GM12878 (cell line): ENCODE measurements at regions not wholly inside any gene's neighbourhood (a gene's known extent, or its start where the extent isn't known, plus 50 kb on each side); places are given as distances from the start of the nearest gene placed in this dataset.

Experiments used
- MYB ChIP-seq: fragments of 150-350 bp; IDR thresholded peaks from 2 replicates; pipeline ENCODE4 v1.6.1; 2014; ENCODE audit warnings: mild to moderate bottlenecking, low read depth, low read length, borderline replicate concordance
- NFYB ChIP-seq: IDR thresholded peaks from 2 replicates; pipeline ENCODE4 v1.6.1; 2011; ENCODE audit warnings: low read depth, mild to moderate bottlenecking, low read length, improper control_type of control experiment, moderate library complexity; ENCODE audit not compliant: insufficient read depth
- RCOR1 ChIP-seq: conservative IDR thresholded peaks from 2 replicates; pipeline ENCODE4 v1.6.1; 2012; ENCODE audit warnings: low read depth, low read length, improper control_type of control experiment
- SRF ChIP-seq, 2 experiments: IDR thresholded peaks; 2 replicates each; pipeline ENCODE4 v1.6.1; 2011; ENCODE audit warnings: low read depth in 2 of 2, low read length in 2 of 2, mild to moderate bottlenecking in 1 of 2, moderate library complexity in 1 of 2
- TF ChIP-seq, protein P1 (sequence below): fragments of 450-650 bp; IDR thresholded peaks from 2 replicates; pipeline ENCODE4 v1.6.1; 2017; ENCODE audit warnings: borderline replicate concordance
- TF ChIP-seq, protein P2 (sequence below): fragments of 450-650 bp; IDR thresholded peaks from 2 replicates; pipeline ENCODE4 v1.6.1; 2017; ENCODE audit warnings: mild to moderate bottlenecking
- TF ChIP-seq, protein P3 (sequence below): IDR thresholded peaks from 2 replicates; pipeline ENCODE4 v1.6.1; 2012; ENCODE audit warnings: mild to moderate bottlenecking, low read depth, low read length

DNA sequence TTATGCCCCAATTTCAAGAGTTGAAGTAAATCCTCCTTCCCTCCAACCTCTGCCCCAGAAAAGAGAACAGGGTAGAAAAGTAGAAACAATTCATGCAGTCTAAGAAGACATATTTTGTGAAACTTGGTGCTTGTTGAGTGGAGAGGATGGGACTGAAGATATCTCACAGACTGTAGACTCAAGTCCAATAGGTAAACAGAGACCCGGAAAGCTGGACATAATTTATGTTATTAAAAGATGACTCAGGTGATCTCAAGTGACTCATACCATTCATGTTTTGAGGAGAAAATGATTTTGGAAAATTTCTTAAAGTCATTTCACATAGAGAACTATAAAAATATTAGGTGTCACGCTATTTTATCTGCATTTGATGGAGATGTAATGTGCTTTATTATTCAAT lies 203.1 kb upstream of the SOX9 start (continued):
- TF ChIP-seq, protein P1, sequence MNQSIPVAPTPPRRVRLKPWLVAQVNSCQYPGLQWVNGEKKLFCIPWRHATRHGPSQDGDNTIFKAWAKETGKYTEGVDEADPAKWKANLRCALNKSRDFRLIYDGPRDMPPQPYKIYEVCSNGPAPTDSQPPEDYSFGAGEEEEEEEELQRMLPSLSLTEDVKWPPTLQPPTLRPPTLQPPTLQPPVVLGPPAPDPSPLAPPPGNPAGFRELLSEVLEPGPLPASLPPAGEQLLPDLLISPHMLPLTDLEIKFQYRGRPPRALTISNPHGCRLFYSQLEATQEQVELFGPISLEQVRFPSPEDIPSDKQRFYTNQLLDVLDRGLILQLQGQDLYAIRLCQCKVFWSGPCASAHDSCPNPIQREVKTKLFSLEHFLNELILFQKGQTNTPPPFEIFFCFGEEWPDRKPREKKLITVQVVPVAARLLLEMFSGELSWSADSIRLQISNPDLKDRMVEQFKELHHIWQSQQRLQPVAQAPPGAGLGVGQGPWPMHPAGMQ = no peak
- TF ChIP-seq, protein P2, sequence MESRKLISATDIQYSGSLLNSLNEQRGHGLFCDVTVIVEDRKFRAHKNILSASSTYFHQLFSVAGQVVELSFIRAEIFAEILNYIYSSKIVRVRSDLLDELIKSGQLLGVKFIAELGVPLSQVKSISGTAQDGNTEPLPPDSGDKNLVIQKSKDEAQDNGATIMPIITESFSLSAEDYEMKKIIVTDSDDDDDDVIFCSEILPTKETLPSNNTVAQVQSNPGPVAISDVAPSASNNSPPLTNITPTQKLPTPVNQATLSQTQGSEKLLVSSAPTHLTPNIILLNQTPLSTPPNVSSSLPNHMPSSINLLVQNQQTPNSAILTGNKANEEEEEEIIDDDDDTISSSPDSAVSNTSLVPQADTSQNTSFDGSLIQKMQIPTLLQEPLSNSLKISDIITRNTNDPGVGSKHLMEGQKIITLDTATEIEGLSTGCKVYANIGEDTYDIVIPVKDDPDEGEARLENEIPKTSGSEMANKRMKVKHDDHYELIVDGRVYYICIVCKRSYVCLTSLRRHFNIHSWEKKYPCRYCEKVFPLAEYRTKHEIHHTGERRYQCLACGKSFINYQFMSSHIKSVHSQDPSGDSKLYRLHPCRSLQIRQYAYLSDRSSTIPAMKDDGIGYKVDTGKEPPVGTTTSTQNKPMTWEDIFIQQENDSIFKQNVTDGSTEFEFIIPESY = no peak
- TF ChIP-seq RCOR1 (no peak), SRF (IDR thresholded peaks at IDR 0.05; ENCODE audit: low read depth in 2 of 2, low read length in 2 of 2) (no peak), NFYB (no peak), MYB (no peak)
- TF ChIP-seq, protein P3, sequence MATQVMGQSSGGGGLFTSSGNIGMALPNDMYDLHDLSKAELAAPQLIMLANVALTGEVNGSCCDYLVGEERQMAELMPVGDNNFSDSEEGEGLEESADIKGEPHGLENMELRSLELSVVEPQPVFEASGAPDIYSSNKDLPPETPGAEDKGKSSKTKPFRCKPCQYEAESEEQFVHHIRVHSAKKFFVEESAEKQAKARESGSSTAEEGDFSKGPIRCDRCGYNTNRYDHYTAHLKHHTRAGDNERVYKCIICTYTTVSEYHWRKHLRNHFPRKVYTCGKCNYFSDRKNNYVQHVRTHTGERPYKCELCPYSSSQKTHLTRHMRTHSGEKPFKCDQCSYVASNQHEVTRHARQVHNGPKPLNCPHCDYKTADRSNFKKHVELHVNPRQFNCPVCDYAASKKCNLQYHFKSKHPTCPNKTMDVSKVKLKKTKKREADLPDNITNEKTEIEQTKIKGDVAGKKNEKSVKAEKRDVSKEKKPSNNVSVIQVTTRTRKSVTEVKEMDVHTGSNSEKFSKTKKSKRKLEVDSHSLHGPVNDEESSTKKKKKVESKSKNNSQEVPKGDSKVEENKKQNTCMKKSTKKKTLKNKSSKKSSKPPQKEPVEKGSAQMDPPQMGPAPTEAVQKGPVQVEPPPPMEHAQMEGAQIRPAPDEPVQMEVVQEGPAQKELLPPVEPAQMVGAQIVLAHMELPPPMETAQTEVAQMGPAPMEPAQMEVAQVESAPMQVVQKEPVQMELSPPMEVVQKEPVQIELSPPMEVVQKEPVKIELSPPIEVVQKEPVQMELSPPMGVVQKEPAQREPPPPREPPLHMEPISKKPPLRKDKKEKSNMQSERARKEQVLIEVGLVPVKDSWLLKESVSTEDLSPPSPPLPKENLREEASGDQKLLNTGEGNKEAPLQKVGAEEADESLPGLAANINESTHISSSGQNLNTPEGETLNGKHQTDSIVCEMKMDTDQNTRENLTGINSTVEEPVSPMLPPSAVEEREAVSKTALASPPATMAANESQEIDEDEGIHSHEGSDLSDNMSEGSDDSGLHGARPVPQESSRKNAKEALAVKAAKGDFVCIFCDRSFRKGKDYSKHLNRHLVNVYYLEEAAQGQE = no peak
- TF ChIP-seq, all 136 proteins: peak for 0
